ENCODE measurements at regions not wholly inside any gene's neighbourhood (a gene's known extent, or its start where the extent isn't known, plus 50 kb on each side); places are given as distances from the start of the nearest gene placed in this dataset.

DNA sequence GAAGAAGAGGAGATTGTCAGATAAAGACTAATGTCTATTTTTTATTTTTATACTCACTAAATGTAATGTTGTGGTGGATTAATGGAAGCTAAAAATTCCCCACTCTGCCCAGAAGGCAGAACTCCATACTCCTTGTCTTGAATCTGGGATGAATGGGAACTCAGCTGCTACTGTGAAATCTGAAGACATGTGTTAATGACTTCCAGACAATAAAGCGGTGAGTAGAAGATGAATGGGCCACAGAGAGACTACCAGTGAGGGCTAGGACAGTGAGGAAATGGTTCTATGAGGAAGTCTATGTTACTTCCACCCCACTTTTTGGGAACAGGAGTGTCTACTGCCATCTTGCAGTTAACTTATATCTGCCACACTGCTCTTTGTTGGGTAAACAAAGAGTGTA lies 726.9 kb downstream of the CDH8 start:
- H3K27me3 ChIP-seq (ENCODE audit: control insufficient read depth in 4 of 4, insufficient read depth in 4 of 4, low read length in 3 of 4) = no peaks in the 10 kb centered on the region
- peaks cover 0 to 3% (median 0%) of the 10 kb centered on the region in 4 donors for H3K4me1 ChIP-seq (ENCODE audit: control insufficient read depth in 4 of 4, insufficient read depth in 4 of 4, low read length in 3 of 4)
- H3K36me3 ChIP-seq (ENCODE audit: control insufficient read depth in 4 of 4, insufficient read depth in 3 of 4, low read depth in 1 of 4, low read length in 3 of 4) = no peaks in the 10 kb centered on the region
- WGBS = 81% methylated on average over 1 of the region's 1 CpG
- no peak for TF ChIP-seq JUND (IDR thresholded peaks at IDR 0.05)
- H3K9me3 ChIP-seq (ENCODE audit: control insufficient read depth in 4 of 4, low read length in 3 of 4) = no peaks in the 10 kb centered on the region
- H3K9ac ChIP-seq (ENCODE audit: low read depth in 1 of 2, low read length in 2 of 2) = no peak overlapping the region
- DNase-seq (ENCODE audit: low spot score) = no peak
- no peak overlapping the region for H3K4me3 ChIP-seq (ENCODE audit: low read depth in 1 of 3, low read length in 3 of 3)
- no peak overlapping the region for H3K27ac ChIP-seq (ENCODE audit: low read depth in 1 of 2, low read length in 2 of 2)

DNA sequence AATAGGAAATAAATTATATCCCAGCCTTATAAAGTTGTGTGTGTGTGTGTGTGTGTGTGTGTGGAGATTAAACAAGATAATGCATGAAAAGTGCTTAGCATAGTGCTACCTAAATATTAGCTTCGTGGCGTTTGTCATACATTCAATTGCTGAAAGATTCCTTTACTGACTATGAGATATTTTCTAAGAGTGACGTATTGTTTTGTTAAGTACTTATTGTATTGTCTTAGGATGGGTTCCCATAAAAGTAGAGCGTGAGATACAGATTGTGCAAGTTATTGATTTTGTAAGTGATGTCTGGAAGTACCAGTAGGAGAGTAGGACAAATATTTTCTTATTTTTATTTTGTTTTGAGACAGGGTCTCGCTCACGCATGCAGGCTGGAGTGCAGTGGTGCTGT lies 730.0 kb downstream of the CDH8 start:
- TF ChIP-seq HNF4A (conservative IDR thresholded peaks at IDR 0.05) = no peak
- TF ChIP-seq FOXA2 (IDR thresholded peaks at IDR 0.05) = no peak
- TF ChIP-seq SP1 (IDR thresholded peaks at IDR 0.05) = no peak
- TF ChIP-seq CTCF (IDR thresholded peaks at IDR 0.05; ENCODE audit: low read depth, low read length, missing input control) = no peak
- no peak for TF ChIP-seq JUND (IDR thresholded peaks at IDR 0.05)
- no peak for TF ChIP-seq MAX (IDR thresholded peaks at IDR 0.05)
- TF ChIP-seq RXRA (IDR thresholded peaks at IDR 0.05) = no peak
- no peak for TF ChIP-seq TAF1 (conservative IDR thresholded peaks at IDR 0.05)
- no peak for TF ChIP-seq GABPA (IDR thresholded peaks at IDR 0.05 in 1 of 2, conservative IDR thresholded peaks at IDR 0.05 in 1 of 2)
- no peak for TF ChIP-seq YY1 (IDR thresholded peaks at IDR 0.05)
- no peak for TF ChIP-seq ZBTB33 (IDR thresholded peaks at IDR 0.05)
- TF ChIP-seq ATF3 (IDR thresholded peaks at IDR 0.05) = no peak
- no peak for TF ChIP-seq FOXA1 (IDR thresholded peaks at IDR 0.05)
- TF ChIP-seq HNF4G (IDR thresholded peaks at IDR 0.05) = no peak
- TF ChIP-seq EGR1 (IDR thresholded peaks at IDR 0.05; ENCODE audit: low read depth in 2 of 2) = no peak
- no peak for TF ChIP-seq REST (IDR thresholded peaks at IDR 0.05)
- TF ChIP-seq RAD21 (IDR thresholded peaks at IDR 0.05) = no peak
- Histone ChIP-seq H3K9me3 (ENCODE audit: control insufficient read depth in 4 of 4, low read length in 3 of 4) (no peaks in the 10 kb centered on the region), H3K36me3 (ENCODE audit: control insufficient read depth in 4 of 4, insufficient read depth in 3 of 4, low read depth in 1 of 4, low read length in 3 of 4) (no peaks in the 10 kb centered on the region), H3K4me1 (ENCODE audit: control insufficient read depth in 4 of 4, insufficient read depth in 4 of 4, low read length in 3 of 4) (peaks cover 0 to 3% (median 0%) of the 10 kb centered on the region in 4 donors), H3K4me3 (ENCODE audit: low read depth in 1 of 3, low read length in 3 of 3) (no peak overlapping the region), H3K27me3 (ENCODE audit: control insufficient read depth in 4 of 4, insufficient read depth in 4 of 4, low read length in 3 of 4) (no peaks in the 10 kb centered on the region), H3K27ac (ENCODE audit: low read depth in 1 of 2, low read length in 2 of 2) (no peak overlapping the region), H3K9ac (ENCODE audit: low read depth in 1 of 2, low read length in 2 of 2) (no peak overlapping the region)
- DNase-seq (ENCODE audit: low spot score) = no peak
- WGBS = 75% methylated on average over 6 of the region's 6 CpGs

Data from liver (tissue), 8 donors.